SU-DHL-6 (cell line): ENCODE measurements at regions not wholly inside any gene's neighbourhood (a gene's known extent, or its start where the extent isn't known, plus 50 kb on each side); places are given as distances from the start of the nearest gene placed in this dataset.

ENCODE experiments used
- H2AFZ ChIP-seq: fragments of 200-600 bp; sonication (generic); 2 replicates; pipeline ENCODE4 v1.6.1; 2014; ENCODE audit warnings: low read depth, mild to moderate bottlenecking, moderate library complexity, mixed read lengths, antibody characterized with exemption, low read length; ENCODE audit not compliant: severe bottlenecking
- H3F3A ChIP-seq: fragments of 200-600 bp; shearing (Covaris generic); 2 replicates; pipeline ENCODE4 v1.6.0; 2016; ENCODE audit warnings: antibody characterized with exemption, mild to moderate bottlenecking; ENCODE audit not compliant: insufficient read depth
- H3K27ac ChIP-seq: fragments of 200-600 bp; sonication (generic); 2 replicates; pipeline ENCODE4 v1.5.1; 2016; ENCODE audit warnings: low read depth, mild to moderate bottlenecking, low read length, moderate library complexity, mixed read lengths
- H3K27me3 ChIP-seq: fragments of 200-600 bp; sonication (generic), shearing (Covaris generic); 2 replicates; pipeline ENCODE4 v1.6.0; 2014; ENCODE audit warnings: mild to moderate bottlenecking, low read length
- H3K36me3 ChIP-seq: fragments of 200-600 bp; sonication (generic); 2 replicates; pipeline ENCODE4 v1.6.1; 2014; ENCODE audit warnings: mild to moderate bottlenecking, low read length, mixed read lengths
- H3K4me2 ChIP-seq: fragments of 300-600, 200-600 bp; shearing (Covaris generic), sonication (generic); 2 replicates; pipeline ENCODE4 v1.6.0; 2014; ENCODE audit warnings: low read length, low read depth, mild to moderate bottlenecking; ENCODE audit not compliant: poor library complexity, severe bottlenecking
- H3K4me3 ChIP-seq: fragments of 200-600 bp; sonication (generic); 2 replicates; pipeline ENCODE4 v1.5.1; 2014; ENCODE audit warnings: antibody characterized with exemption, low read length, mild to moderate bottlenecking, mixed read lengths; ENCODE audit not compliant: insufficient read depth, poor library complexity, severe bottlenecking
- H3K79me2 ChIP-seq: fragments of 200-600 bp; sonication (generic); 2 replicates; pipeline ENCODE4 v1.6.1; 2014; ENCODE audit warnings: mild to moderate bottlenecking, low read length, moderate library complexity; ENCODE audit not compliant: insufficient read depth
- H3K9ac ChIP-seq: fragments of 200-600 bp; sonication (generic); 2 replicates; pipeline ENCODE4 v1.7.0; 2014; ENCODE audit warnings: mild to moderate bottlenecking, low read length
- H3K9me2 ChIP-seq: fragments of 200-600 bp; sonication (generic); replicated peaks from 2 replicates; pipeline ENCODE4 v1.6.1; 2014; ENCODE audit warnings: low read length; ENCODE audit not compliant: insufficient read depth
- H3K9me3 ChIP-seq: fragments of 200-600 bp; sonication (generic); 2 replicates; pipeline ENCODE4 v1.6.1; 2014; ENCODE audit warnings: low read length, mixed read lengths; ENCODE audit not compliant: insufficient read depth
- H4K20me1 ChIP-seq: fragments of 200-600 bp; sonication (generic); 2 replicates; pipeline ENCODE4 v1.6.1; 2014; ENCODE audit warnings: low read depth, mild to moderate bottlenecking, antibody characterized with exemption, low read length, moderate library complexity, mixed read lengths
- EZH2phosphoT487 ChIP-seq: fragments of 200-600 bp; sonication (generic), shearing (Covaris generic); conservative IDR thresholded peaks from 2 replicates; pipeline ENCODE4 v1.6.1; 2018; ENCODE audit warnings: mild to moderate bottlenecking, antibody characterized with exemption, low read length, moderate library complexity, mixed read lengths
- TF ChIP-seq, protein P1 (sequence below): fragments of 200-600 bp; sonication (generic); IDR thresholded peaks from one replicate; pipeline ENCODE4 v1.5.1; 2017; ENCODE audit warnings: antibody characterized with exemption, mild to moderate bottlenecking, low read length, moderate library complexity; ENCODE audit not compliant: insufficient read depth, poor library complexity, severe bottlenecking

- Histone ChIP-seq H3F3A (no peaks in the 10 kb centered on the region), H3K9me3 (no peaks in the 10 kb centered on the region), H2AFZ (no peak overlapping the region), H3K27me3 (no peaks in the 10 kb centered on the region), H3K9me2 (no peaks in the 10 kb centered on the region), H3K9ac (no peak overlapping the region), H3K36me3 (no peaks in the 10 kb centered on the region), H3K79me2 (no peaks in the 10 kb centered on the region), H3K27ac (no peak overlapping the region), H4K20me1 (no peaks in the 10 kb centered on the region), H3K4me3 (no peak overlapping the region), H3K4me2 (no peak overlapping the region)
- no peak for TF ChIP-seq EZH2phosphoT487
- TF ChIP-seq, protein P1, sequence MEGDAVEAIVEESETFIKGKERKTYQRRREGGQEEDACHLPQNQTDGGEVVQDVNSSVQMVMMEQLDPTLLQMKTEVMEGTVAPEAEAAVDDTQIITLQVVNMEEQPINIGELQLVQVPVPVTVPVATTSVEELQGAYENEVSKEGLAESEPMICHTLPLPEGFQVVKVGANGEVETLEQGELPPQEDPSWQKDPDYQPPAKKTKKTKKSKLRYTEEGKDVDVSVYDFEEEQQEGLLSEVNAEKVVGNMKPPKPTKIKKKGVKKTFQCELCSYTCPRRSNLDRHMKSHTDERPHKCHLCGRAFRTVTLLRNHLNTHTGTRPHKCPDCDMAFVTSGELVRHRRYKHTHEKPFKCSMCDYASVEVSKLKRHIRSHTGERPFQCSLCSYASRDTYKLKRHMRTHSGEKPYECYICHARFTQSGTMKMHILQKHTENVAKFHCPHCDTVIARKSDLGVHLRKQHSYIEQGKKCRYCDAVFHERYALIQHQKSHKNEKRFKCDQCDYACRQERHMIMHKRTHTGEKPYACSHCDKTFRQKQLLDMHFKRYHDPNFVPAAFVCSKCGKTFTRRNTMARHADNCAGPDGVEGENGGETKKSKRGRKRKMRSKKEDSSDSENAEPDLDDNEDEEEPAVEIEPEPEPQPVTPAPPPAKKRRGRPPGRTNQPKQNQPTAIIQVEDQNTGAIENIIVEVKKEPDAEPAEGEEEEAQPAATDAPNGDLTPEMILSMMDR, result no peak
Observed at GRCh38 chr9:75658301-75658905, 232.1 kb upstream of the PCSK5 start.

DNA sequence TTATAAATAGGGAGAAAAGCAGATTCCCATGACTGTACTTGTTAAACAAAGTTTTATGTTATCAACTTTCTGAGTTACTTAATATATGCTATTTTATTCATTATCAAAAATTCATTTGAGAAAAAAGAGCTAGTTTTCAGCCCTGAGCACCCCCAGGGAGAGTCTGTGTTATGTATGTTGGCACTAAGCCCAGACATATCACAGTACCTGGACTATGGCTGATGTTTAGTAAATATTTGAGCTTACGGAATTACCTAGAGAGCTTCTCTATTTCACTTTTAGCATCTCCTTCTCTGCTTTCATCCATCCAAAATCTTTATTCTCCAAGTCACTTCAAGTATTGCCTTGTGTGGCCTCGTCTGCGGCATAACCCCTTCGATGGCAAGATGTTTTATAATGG lies 225.9 kb upstream of the PCSK5 start:
- no peak overlapping the region for H3K4me2 ChIP-seq
- no peak overlapping the region for H3K4me3 ChIP-seq
- H3K9ac ChIP-seq, result no peak overlapping the region
- no peaks in the 10 kb centered on the region; the same call in 1 of the 2 replicates for H3K9me2 ChIP-seq
- no peaks in the 10 kb centered on the region for H3K27me3 ChIP-seq
- no peaks in the 10 kb centered on the region for H3K9me3 ChIP-seq
- no peaks in the 10 kb centered on the region for H3F3A ChIP-seq
- no peaks in the 10 kb centered on the region for H3K36me3 ChIP-seq
- TF ChIP-seq, protein P1, result no peak
- no peak for TF ChIP-seq EZH2phosphoT487
- no peak overlapping the region for H2AFZ ChIP-seq
- H3K27ac ChIP-seq, result no peak overlapping the region
- H3K79me2 ChIP-seq, result no peaks in the 10 kb centered on the region
- H4K20me1 ChIP-seq, result no peaks in the 10 kb centered on the region

- TF ChIP-seq EZH2phosphoT487, result no peak
- TF ChIP-seq, protein P1, result no peak
- H3K36me3 ChIP-seq, result no peaks in the 10 kb centered on the region
- H4K20me1 ChIP-seq, result no peaks in the 10 kb centered on the region
- H3K9me2 ChIP-seq, result no peaks in the 10 kb centered on the region; the same call in 1 of the 2 replicates
- H2AFZ ChIP-seq, result no peak overlapping the region
- no peaks in the 10 kb centered on the region for H3K27me3 ChIP-seq
- H3F3A ChIP-seq, result no peaks in the 10 kb centered on the region
- no peaks in the 10 kb centered on the region for H3K9me3 ChIP-seq
- no peak overlapping the region for H3K4me2 ChIP-seq
- no peak overlapping the region for H3K9ac ChIP-seq
- no peak overlapping the region for H3K4me3 ChIP-seq
- H3K79me2 ChIP-seq, result no peaks in the 10 kb centered on the region
- no peak overlapping the region for H3K27ac ChIP-seq
Observed at GRCh38 chr9:75666856-75667554, 223.5 kb upstream of the PCSK5 start.
